HG03139 (cell line): ENCODE measurements at regions not wholly inside any gene's neighbourhood (a gene's known extent, or its start where the extent isn't known, plus 50 kb on each side); places are given as distances from the start of the nearest gene placed in this dataset.
A peak's percentile ranks its signal among the peaks of the same experiment; 100 is the strongest.

Experiments
- ATAC-seq: cut with Tn5 transposase; IDR thresholded peaks from one replicate; pipeline ENCODE4 v1.9.1; 2021; ENCODE audit not compliant: unreplicated experiment

- no peak for ATAC-seq
Observed at GRCh38 chr9:79945495-79945894, 373.7 kb downstream of the TLE4 start.

GRCh38 chr9:79945016-79945415, 373.3 kb downstream of the TLE4 start:
- no peak for ATAC-seq

GRCh38 chr9:79940919-79941318, 369.2 kb downstream of the TLE4 start:
- ATAC-seq: no peak

GRCh38 chr9:79939819-79940218, 368.1 kb downstream of the TLE4 start:
- no peak for ATAC-seq

GRCh38 chr9:79936336-79936735, 364.6 kb downstream of the TLE4 start:
- ATAC-seq: no peak

- no peak for ATAC-seq
Observed at GRCh38 chr9:79929285-79929684, 357.5 kb downstream of the TLE4 start.

- ATAC-seq: no peak
Observed at GRCh38 chr9:79928661-79929223, 357.0 kb downstream of the TLE4 start.

GRCh38 chr9:79925326-79925725, 353.6 kb downstream of the TLE4 start:
- ATAC-seq: no peak

- no peak for ATAC-seq
Observed at GRCh38 chr9:79924836-79925235, 353.1 kb downstream of the TLE4 start.

GRCh38 chr9:79917421-79917820, 345.7 kb downstream of the TLE4 start:
- no peak for ATAC-seq

- no peak for ATAC-seq
Observed at GRCh38 chr9:79913867-79914266, 342.1 kb downstream of the TLE4 start.

GRCh38 chr9:79912318-79913070, 340.7 kb downstream of the TLE4 start:
- ATAC-seq: no peak

- ATAC-seq: no peak
Observed at GRCh38 chr9:79911724-79912123, 340.0 kb downstream of the TLE4 start.

- ATAC-seq: no peak
Observed at GRCh38 chr9:79902825-79903600, 331.2 kb downstream of the TLE4 start.

- no peak for ATAC-seq
Observed at GRCh38 chr9:79900754-79901153, 329.0 kb downstream of the TLE4 start.

- ATAC-seq: no peak
Observed at GRCh38 chr9:79896390-79896980, 324.7 kb downstream of the TLE4 start.

- ATAC-seq: no peak
Observed at GRCh38 chr9:79895232-79895631, 323.5 kb downstream of the TLE4 start.

GRCh38 chr9:79889369-79889768, 317.6 kb downstream of the TLE4 start:
- no peak for ATAC-seq

- ATAC-seq: no peak
Observed at GRCh38 chr9:79885093-79885857, 313.5 kb downstream of the TLE4 start.

GRCh38 chr9:79884546-79884945, 312.8 kb downstream of the TLE4 start:
- no peak for ATAC-seq

GRCh38 chr9:79883073-79883645, 311.4 kb downstream of the TLE4 start:
- peak; percentile 61 for ATAC-seq
